Lower leg skin (tissue), 4 donors: ENCODE measurements at regions not wholly inside any gene's neighbourhood (a gene's known extent, or its start where the extent isn't known, plus 50 kb on each side); places are given as distances from the start of the nearest gene placed in this dataset.

Source experiments
- DNase-seq, 2 donors: peaks; one replicate each; pipeline ENCODE4 v3.0.0-alpha.2; 2019; ENCODE audit warnings: low spot score in 2 of 2
- H3K4me3 ChIP-seq: fragments of 200-600 bp; sonication (generic); 2 replicates; pipeline ENCODE4 v1.5.1; 2017; ENCODE audit warnings: mild to moderate bottlenecking, low read depth; ENCODE audit not compliant: poor library complexity, severe bottlenecking
- CTCF ChIP-seq, 3 donors: fragments of 450-650 bp; IDR thresholded peaks; one replicate each; pipeline ENCODE4 v1.5.1; 2016; ENCODE audit warnings: antibody characterized with exemption in 3 of 3, mild to moderate bottlenecking in 3 of 3, moderate library complexity in 2 of 3
- POLR2A ChIP-seq, 2 donors: fragments of 450-650 bp; IDR thresholded peaks; one replicate each; pipeline ENCODE4 v1.6.1; 2016 to 2017; ENCODE audit warnings: antibody characterized with exemption in 2 of 2, mild to moderate bottlenecking in 1 of 2, moderate library complexity in 1 of 2
- WGBS, 2 donors: methylation state at CpG; one replicate each; pipeline ENCODE4 v1.1.5; 2018; 5-methylcytosine and 5-hydroxymethylcytosine counted together
- intact Hi-C: fragments of 100-400 bp; cut with DNase I; formaldehyde crosslinking; loops from one replicate; pipeline ENCODE4 v1.15.0; 2023; ENCODE audit warnings: low total_unique reads

GRCh38 chr9:4416467-4416866 is 73.8 kb upstream of the SLC1A1 start:
- DNase-seq = no peak
- 78 to 90% methylated on average over 1 of the region's 1 CpG for WGBS, 2 donors
- H3K4me3 ChIP-seq = no peak overlapping the region
- intact Hi-C loops = no loop called here
- TF ChIP-seq CTCF (IDR thresholded peaks at IDR 0.05) (no peak), POLR2A (IDR thresholded peaks at IDR 0.05) (no peak)

- no peak for DNase-seq
- intact Hi-C loops = no loop called here
- WGBS, 2 donors = 67 to 75% methylated on average over 2 of the region's 2 CpGs
- TF ChIP-seq POLR2A (IDR thresholded peaks at IDR 0.05) (no peak), CTCF (IDR thresholded peaks at IDR 0.05) (no peak)
- H3K4me3 ChIP-seq = no peak overlapping the region
Measured at GRCh38 chr9:4415281-4415680, 75.0 kb upstream of the SLC1A1 start.

- TF ChIP-seq POLR2A (IDR thresholded peaks at IDR 0.05) (no peak), CTCF (IDR thresholded peaks at IDR 0.05) (no peak)
- DNase-seq = no peak
- intact Hi-C loops = no loop called here
- 11 to 22% methylated on average over 1 of the region's 1 CpG for WGBS, 2 donors
- no peak overlapping the region for H3K4me3 ChIP-seq
Measured at GRCh38 chr9:4413856-4414255, 76.4 kb upstream of the SLC1A1 start.

- intact Hi-C loops = no loop called here
- no peak for DNase-seq
- WGBS, 2 donors = 59 to 87% methylated on average over 3 of the region's 3 CpGs
- no peak for TF ChIP-seq CTCF (IDR thresholded peaks at IDR 0.05)
- no peak for TF ChIP-seq POLR2A (IDR thresholded peaks at IDR 0.05)
- H3K4me3 ChIP-seq = no peak overlapping the region
Measured at GRCh38 chr9:4404156-4404555, 86.1 kb upstream of the SLC1A1 start.

- no peak for TF ChIP-seq POLR2A (IDR thresholded peaks at IDR 0.05)
- no peak for TF ChIP-seq CTCF (IDR thresholded peaks at IDR 0.05)
- intact Hi-C loops = no loop called here
- H3K4me3 ChIP-seq = no peak overlapping the region
- DNase-seq = no peak
Measured at GRCh38 chr9:4402501-4402900, 87.8 kb upstream of the SLC1A1 start.

- H3K4me3 ChIP-seq = no peak overlapping the region
- TF ChIP-seq POLR2A (IDR thresholded peaks at IDR 0.05) (no peak), CTCF (IDR thresholded peaks at IDR 0.05) (no peak)
- no peak for DNase-seq
- 85 to 86% methylated on average over 3 of the region's 3 CpGs for WGBS, 2 donors
- intact Hi-C loops = no loop called here
Measured at GRCh38 chr9:4400731-4401130, 89.5 kb upstream of the SLC1A1 start.
